Coronary artery (tissue), 2 donors: ENCODE measurements at regions not wholly inside any gene's neighbourhood (a gene's known extent, or its start where the extent isn't known, plus 50 kb on each side); places are given as distances from the start of the nearest gene placed in this dataset.
"Not testable (repeated sequence)": the region's sequence is repeated elsewhere in the genome, so short reads cannot be mapped to it uniquely, and the experiment has no call there.

Experiments used
- DNase-seq: peaks from one replicate; pipeline ENCODE4 v3.0.0-alpha.2; 2017; ENCODE audit warnings: low spot score
- H3K27ac ChIP-seq, 2 donors: fragments of 200-600 bp; sonication (generic); one replicate each; pipeline ENCODE4 v1.5.1; 2016 to 2019
- H3K4me3 ChIP-seq: fragments of 200-600 bp; sonication (generic); 2 replicates; pipeline ENCODE4 v1.5.1; 2016; ENCODE audit warnings: mild to moderate bottlenecking, moderate library complexity
- CTCF ChIP-seq: fragments of 200-600 bp; sonication (generic); IDR thresholded peaks from one replicate; pipeline ENCODE4 v1.5.1; 2019; ENCODE audit warnings: antibody characterized with exemption

- DNase-seq, result no peak
- H3K4me3 ChIP-seq, result no peak overlapping the region
- no peak for TF ChIP-seq CTCF
- no peak overlapping the region for H3K27ac ChIP-seq
Measured at GRCh38 chr15:25250011-25250596, 188.7 kb downstream of the UBE3A start.

GRCh38 chr15:25250906-25251622 lies 187.8 kb downstream of the UBE3A start:
- Histone ChIP-seq H3K27ac (no peak overlapping the region), H3K4me3 (no peak overlapping the region)
- DNase-seq, result no peak
- no peak for TF ChIP-seq CTCF

GRCh38 chr15:25251700-25252390 lies 187.0 kb downstream of the UBE3A start:
- TF ChIP-seq CTCF, result no peak
- H3K4me3 ChIP-seq, result no peak overlapping the region
- H3K27ac ChIP-seq, result no peak overlapping the region
- no peak for DNase-seq

- not testable (repeated sequence) for DNase-seq, H3K27ac ChIP-seq, H3K4me3 ChIP-seq
Measured at GRCh38 chr15:25253048-25253973, 185.5 kb downstream of the UBE3A start.

- H3K27ac ChIP-seq, result no peak overlapping the region
- no peak for TF ChIP-seq CTCF
- no peak for DNase-seq
- H3K4me3 ChIP-seq, result no peak overlapping the region
Measured at GRCh38 chr15:25268166-25268565, 170.7 kb downstream of the UBE3A start.
